IMR-90 (cell line): ENCODE measurements at regions not wholly inside any gene's neighbourhood (a gene's known extent, or its start where the extent isn't known, plus 50 kb on each side); places are given as distances from the start of the nearest gene placed in this dataset.

Experiments used
- ATAC-seq: fragments of 200-7000 bp; cut with Tn5 transposase; 2 replicates; pipeline ENCODE4 v1.9.1; 2020; ENCODE audit warnings: low read depth, mild to moderate bottlenecking, moderate library complexity
- BruUV-seq: library from RNA; stranded (reverse); fragments of 400-500 nt; replicated peaks from 2 replicates; lab custom pipeline; 2021; lab: Mats Ljungman, UMichigan
- CTCF ChIA-PET: fragments of 300-600 bp; formaldehyde crosslinking; extraction: SDS; loops from one replicate; lab custom pipeline; 2021; ENCODE audit warnings: antibody characterized with exemption; lab: Yijun Ruan, JAX
- POLR2A ChIA-PET: fragments of 300-600 bp; sonication (Branson Sonifier 250); formaldehyde crosslinking; loops from one replicate; lab custom pipeline; 2022; ENCODE audit warnings: antibody characterized with exemption; ENCODE audit not compliant: unreplicated experiment; lab: Charles Lee
- DNase-seq: peaks from one replicate; pipeline ENCODE4 v3.0.0; 2013
- H2AFZ ChIP-seq: replicated peaks from 2 replicates; pipeline ENCODE3; 2013; ENCODE audit warnings: low read length, mild to moderate bottlenecking; ENCODE audit not compliant: poor library complexity
- H2AK5ac ChIP-seq: 2 replicates; pipeline ENCODE4 v1.6.1; 2013; ENCODE audit warnings: low read depth, low read length, inconsistent platforms
- H2AK9ac ChIP-seq: replicated peaks from 2 replicates; pipeline ENCODE3; 2013; ENCODE audit warnings: mild to moderate bottlenecking, low read depth, low read length, moderate library complexity; ENCODE audit not compliant: poor library complexity
- H2BK120ac ChIP-seq: 2 replicates; pipeline ENCODE4 v1.6.1; 2013; ENCODE audit warnings: low read depth, low read length, inconsistent platforms
- H2BK15ac ChIP-seq: 3 replicates; pipeline ENCODE4 v1.6.1; 2013; ENCODE audit warnings: low read depth, low read length, inconsistent platforms
- H2BK20ac ChIP-seq: 2 replicates; pipeline ENCODE4 v1.6.1; 2013; ENCODE audit warnings: low read depth, mild to moderate bottlenecking, inconsistent platforms, low read length, moderate library complexity
- H2BK5ac ChIP-seq: 2 replicates; pipeline ENCODE4 v1.6.1; 2013; ENCODE audit warnings: mild to moderate bottlenecking, low read depth, low read length, inconsistent platforms; ENCODE audit not compliant: poor library complexity, severe bottlenecking
- H3K14ac ChIP-seq: replicated peaks from 2 replicates; pipeline ENCODE4 v1.6.1; 2013; ENCODE audit warnings: low read depth, low read length, inconsistent platforms
- H3K18ac ChIP-seq: 2 replicates; pipeline ENCODE4 v1.6.1; 2013; ENCODE audit warnings: low read depth, low read length, control low read depth
- H3K23ac ChIP-seq: 2 replicates; pipeline ENCODE4 v1.6.1; 2013; ENCODE audit warnings: low read depth, low read length, inconsistent platforms
- H3K27ac ChIP-seq: 2 replicates; pipeline ENCODE4 v1.5.1; 2013; ENCODE audit warnings: mild to moderate bottlenecking, control low read depth, low read length; ENCODE audit not compliant: insufficient read depth
- H3K27me3 ChIP-seq: 2 replicates; pipeline ENCODE4 v1.6.1; 2013; ENCODE audit warnings: low read length; ENCODE audit not compliant: control insufficient read depth, insufficient read depth
- H3K36me3 ChIP-seq: 2 replicates; pipeline ENCODE4 v1.6.1; 2013; ENCODE audit warnings: low read length, mixed read lengths; ENCODE audit not compliant: control insufficient read depth, insufficient read depth
- H3K4ac ChIP-seq: 2 replicates; pipeline ENCODE4 v1.6.1; 2013; ENCODE audit warnings: low read depth, low read length, inconsistent platforms
- H3K4me1 ChIP-seq: 2 replicates; pipeline ENCODE4 v1.6.1; 2013; ENCODE audit warnings: low read length, mixed read lengths; ENCODE audit not compliant: control insufficient read depth, insufficient read depth
- H3K4me2 ChIP-seq: 2 replicates; pipeline ENCODE4 v1.6.1; 2013; ENCODE audit warnings: low read depth, mild to moderate bottlenecking, control low read depth, low read length, moderate library complexity
- H3K4me3 ChIP-seq: 2 replicates; pipeline ENCODE4 v1.5.1; 2013; ENCODE audit warnings: low read depth, mild to moderate bottlenecking, control low read depth, low read length, moderate library complexity; ENCODE audit not compliant: insufficient read depth
- H3K56ac ChIP-seq: 2 replicates; pipeline ENCODE4 v1.6.1; 2013; ENCODE audit warnings: low read length, inconsistent platforms; ENCODE audit not compliant: insufficient read depth; ENCODE audit errors: extremely low read depth
- H3K79me1 ChIP-seq, 2 experiments: 2 replicates each; pipeline ENCODE4 v1.6.1; 2013; ENCODE audit warnings: low read length in 2 of 2, inconsistent platforms in 1 of 2, low read depth in 1 of 2
- H3K9ac ChIP-seq: 2 replicates; pipeline ENCODE4 v1.6.1; 2013; ENCODE audit warnings: low read depth, low read length, control low read depth
- H3K9me1 ChIP-seq: 2 replicates; pipeline ENCODE4 v1.6.1; 2013; ENCODE audit warnings: low read length, inconsistent platforms; ENCODE audit not compliant: insufficient read depth
- H3K9me3 ChIP-seq: 2 replicates; pipeline ENCODE4 v1.6.1; 2013; ENCODE audit warnings: low read length; ENCODE audit not compliant: control insufficient read depth, insufficient read depth
- H4K20me1 ChIP-seq: 2 replicates; pipeline ENCODE4 v1.6.1; 2013; ENCODE audit warnings: low read length, inconsistent platforms; ENCODE audit not compliant: insufficient read depth
- H4K5ac ChIP-seq: 2 replicates; pipeline ENCODE4 v1.6.1; 2013; ENCODE audit warnings: mild to moderate bottlenecking, low read depth, low read length, control low read depth
- H4K8ac ChIP-seq, 2 experiments: 2 replicates each; pipeline ENCODE4 v1.6.1; 2013; ENCODE audit warnings: low read depth in 2 of 2, low read length in 2 of 2, control low read depth in 1 of 2, inconsistent platforms in 1 of 2
- H4K91ac ChIP-seq: 2 replicates; pipeline ENCODE4 v1.6.1; 2013; ENCODE audit warnings: low read depth, low read length, inconsistent platforms; ENCODE audit not compliant: insufficient read depth
- BHLHE40 ChIP-seq: fragments of 150-350 bp; IDR thresholded peaks from 2 replicates; pipeline ENCODE4 v1.6.1; 2016; ENCODE audit warnings: mild to moderate bottlenecking, low read depth, low read length
- CHD1 ChIP-seq: IDR thresholded peaks from 2 replicates; pipeline ENCODE4 v1.6.1; 2012; ENCODE audit warnings: low read depth, low read length, improper control_type of control experiment
- MAFK ChIP-seq: IDR thresholded peaks from 2 replicates; pipeline ENCODE4 v1.6.1; 2012; ENCODE audit warnings: low read depth, low read length, improper control_type of control experiment
- MAZ ChIP-seq: IDR thresholded peaks from 2 replicates; pipeline ENCODE4 v1.6.1; 2012; ENCODE audit warnings: low read depth, mild to moderate bottlenecking, low read length, improper control_type of control experiment, moderate library complexity, borderline replicate concordance
- NFE2L2 ChIP-seq: fragments of 150-350 bp; IDR thresholded peaks from 2 replicates; pipeline ENCODE4 v1.6.1; 2016; ENCODE audit warnings: low read depth, mild to moderate bottlenecking, low read length
- POLR2A ChIP-seq: IDR thresholded peaks from 2 replicates; pipeline ENCODE4 v1.6.1; 2012; ENCODE audit warnings: mild to moderate bottlenecking, low read depth, low read length
- RCOR1 ChIP-seq: IDR thresholded peaks from 2 replicates; pipeline ENCODE4 v1.6.1; 2012; ENCODE audit warnings: mild to moderate bottlenecking, low read length, improper control_type of control experiment; ENCODE audit not compliant: insufficient replicate concordance
- USF2 ChIP-seq: fragments of 150-350 bp; IDR thresholded peaks from 2 replicates; pipeline ENCODE4 v1.6.1; 2017; ENCODE audit warnings: mild to moderate bottlenecking, antibody characterized with exemption, low read length, low read depth
- WGBS, 2 experiments: methylation state at CpG; one replicate each; pipeline versions ENCODE4 v1.1.5 to v1.1.7; 2013; ENCODE audit warnings: missing lambda C conversion rate in 2 of 2; ENCODE audit not compliant: insufficient read length in 1 of 2; ENCODE audit errors: extremely low coverage in 2 of 2; 5-methylcytosine and 5-hydroxymethylcytosine counted together
- dilution Hi-C: fragments of 300-500 bp; cut with HindIII; formaldehyde crosslinking; loops from one replicate; pipeline ENCODE4 v1.14.3; 2018; ENCODE audit warnings: low sequenced_read_pairs; ENCODE audit not compliant: unreplicated experiment
- in situ Hi-C: fragments of 300-500 bp; cut with MboI; formaldehyde crosslinking; loops from 3 replicates; pipeline ENCODE4 v1.14.3; 2019; ENCODE audit warnings: low sequenced_read_pairs, inconsistent platforms, mixed read lengths
- intact Hi-C: fragments of 100-400 bp; cut with micrococcal nuclease; formaldehyde crosslinking; loops from 2 replicates; pipeline ENCODE4 v1.10.0; 2022
- TF ChIP-seq, protein P1 (sequence below): conservative IDR thresholded peaks from 2 replicates; pipeline ENCODE4 v1.5.1; 2012; ENCODE audit warnings: mild to moderate bottlenecking, low read depth, low read length, improper control_type of control experiment

DNA sequence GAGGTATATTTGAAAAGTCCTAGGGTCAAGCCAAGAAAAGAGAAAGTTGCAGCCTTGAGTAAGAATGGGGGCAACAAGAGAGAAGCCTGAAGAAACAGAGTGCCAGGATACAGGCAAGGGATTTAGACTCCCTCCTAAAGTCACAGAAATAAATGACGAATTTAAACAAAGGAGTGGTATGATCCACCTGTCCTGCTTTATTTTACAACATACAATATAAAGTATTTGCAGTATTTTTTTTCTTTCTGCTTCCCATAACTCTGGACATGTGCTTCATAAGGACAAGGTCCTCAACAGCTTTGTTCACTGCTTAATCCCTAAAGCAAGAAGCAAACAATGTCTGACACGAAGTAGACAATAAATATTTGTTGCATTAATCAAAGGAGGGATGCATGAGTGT is 57.4 kb downstream of the IFNG start:
- no peak for TF ChIP-seq RCOR1
- TF ChIP-seq MAZ: no peak
- no peak for TF ChIP-seq CHD1
- no peak for TF ChIP-seq NFE2L2
- TF ChIP-seq, protein P1, sequence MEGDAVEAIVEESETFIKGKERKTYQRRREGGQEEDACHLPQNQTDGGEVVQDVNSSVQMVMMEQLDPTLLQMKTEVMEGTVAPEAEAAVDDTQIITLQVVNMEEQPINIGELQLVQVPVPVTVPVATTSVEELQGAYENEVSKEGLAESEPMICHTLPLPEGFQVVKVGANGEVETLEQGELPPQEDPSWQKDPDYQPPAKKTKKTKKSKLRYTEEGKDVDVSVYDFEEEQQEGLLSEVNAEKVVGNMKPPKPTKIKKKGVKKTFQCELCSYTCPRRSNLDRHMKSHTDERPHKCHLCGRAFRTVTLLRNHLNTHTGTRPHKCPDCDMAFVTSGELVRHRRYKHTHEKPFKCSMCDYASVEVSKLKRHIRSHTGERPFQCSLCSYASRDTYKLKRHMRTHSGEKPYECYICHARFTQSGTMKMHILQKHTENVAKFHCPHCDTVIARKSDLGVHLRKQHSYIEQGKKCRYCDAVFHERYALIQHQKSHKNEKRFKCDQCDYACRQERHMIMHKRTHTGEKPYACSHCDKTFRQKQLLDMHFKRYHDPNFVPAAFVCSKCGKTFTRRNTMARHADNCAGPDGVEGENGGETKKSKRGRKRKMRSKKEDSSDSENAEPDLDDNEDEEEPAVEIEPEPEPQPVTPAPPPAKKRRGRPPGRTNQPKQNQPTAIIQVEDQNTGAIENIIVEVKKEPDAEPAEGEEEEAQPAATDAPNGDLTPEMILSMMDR: no peak
- TF ChIP-seq MAFK: no peak
- TF ChIP-seq POLR2A: no peak
- no peak for TF ChIP-seq USF2
- TF ChIP-seq BHLHE40: no peak
- H4K91ac ChIP-seq: no peak overlapping the region
- no peak for ATAC-seq
- H3K9me3 ChIP-seq: no peaks in the 10 kb centered on the region
- H2AFZ ChIP-seq: no peak overlapping the region
- H2BK15ac ChIP-seq: no peak overlapping the region
- WGBS, 2 experiments: no CpG with 5 or more reads among the region's 2 CpGs
- H3K4me3 ChIP-seq: no peak overlapping the region
- H2AK9ac ChIP-seq: no peak overlapping the region
- ChIA-PET CTCF (no interaction called here), POLR2A (no interaction called here)
- in situ Hi-C loops (no loop called here), intact Hi-C loops (no loop called here), dilution Hi-C loops (no loop called here)
- no peaks in the 10 kb centered on the region for H4K20me1 ChIP-seq
- no TSS peak for BruUV-seq
- H3K23ac ChIP-seq: no peak overlapping the region
- H2AK5ac ChIP-seq: no peak overlapping the region
- H3K56ac ChIP-seq: no peak overlapping the region
- no peak overlapping the region for H4K8ac ChIP-seq
- H3K9ac ChIP-seq: no peak overlapping the region
- no peak overlapping the region for H2BK120ac ChIP-seq
- no peaks in the 10 kb centered on the region for H3K4me1 ChIP-seq
- no peak overlapping the region for H3K4me2 ChIP-seq
- no peak overlapping the region for H2BK5ac ChIP-seq
- no peak for DNase-seq
- H3K27ac ChIP-seq: no peak overlapping the region
- H3K79me1 ChIP-seq: no peaks in the 10 kb centered on the region
- H3K36me3 ChIP-seq: no peaks in the 10 kb centered on the region
- H2BK20ac ChIP-seq: no peak overlapping the region
- no peak overlapping the region for H3K4ac ChIP-seq
- no peak overlapping the region for H3K14ac ChIP-seq
- H3K27me3 ChIP-seq: peaks cover 3% of the 10 kb centered on the region; the same call in 1 of the 2 replicates
- H3K9me1 ChIP-seq: no peaks in the 10 kb centered on the region
- no peak overlapping the region for H4K5ac ChIP-seq
- no peak overlapping the region for H3K18ac ChIP-seq
